HCT116 (cell line): ENCODE measurements at regions not wholly inside any gene's neighbourhood (a gene's known extent, or its start where the extent isn't known, plus 50 kb on each side); places are given as distances from the start of the nearest gene placed in this dataset.

Experiments
- ATAC-seq: fragments of 200-7000 bp; cut with Tn5 transposase; 2 replicates; pipeline ENCODE4 v1.9.1; 2020; ENCODE audit warnings: mild to moderate bottlenecking, moderate library complexity
- BruUV-seq: library from RNA; stranded (reverse); fragments of 400-500 nt; replicated peaks from 2 replicates; lab custom pipeline; 2021; lab: Mats Ljungman, UMichigan
- CTCF ChIA-PET: fragments of 300-600 bp; sonication (Branson Sonifier 250); formaldehyde crosslinking; loops from one replicate; lab custom pipeline; 2021; ENCODE audit warnings: antibody characterized with exemption; lab: Charles Lee
- POLR2A ChIA-PET: fragments of 300-600, 350-600 bp; sonication (Branson Sonifier 250); formaldehyde crosslinking; loops from one replicate; lab custom pipeline; 2021; ENCODE audit warnings: antibody characterized with exemption; lab: Charles Lee
- RAD21 ChIA-PET, 2 experiments: fragments of 300-600 bp; sonication (Branson Sonifier 250); formaldehyde crosslinking; loops; one replicate each; lab custom pipeline; 2023; ENCODE audit warnings: low total read pairs in 2 of 2; ENCODE audit not compliant: uncharacterized antibody in 2 of 2, unreplicated experiment in 2 of 2, low non-redundant PET in 1 of 2; lab: Charles Lee
- DNase-seq: peaks from one replicate; pipeline ENCODE4 v3.0.0-alpha.2; 2010; ENCODE audit warnings: low read depth, low spot score
- H2AFZ ChIP-seq: fragments of 200-600 bp; shearing (Covaris generic), sonication (generic); 2 replicates; pipeline ENCODE4 v1.6.1; 2017; ENCODE audit warnings: low read depth, mixed run types, mixed read lengths, antibody characterized with exemption, low read length; ENCODE audit not compliant: poor library complexity, severe bottlenecking
- H3K27ac ChIP-seq: 2 replicates; pipeline ENCODE4 v1.5.1; 2012; ENCODE audit warnings: low read depth, low read length
- H3K27me3 ChIP-seq: fragments of 200-600 bp; sonication (generic); 2 replicates; pipeline ENCODE4 v1.6.1; 2016; ENCODE audit warnings: mixed run types, low read length, mixed read lengths; ENCODE audit not compliant: insufficient read depth
- H3K36me3 ChIP-seq, 2 experiments: fragments of 200-500 bp in 1 of 2; fragments of 200-600 bp in 1 of 2; sonication (Bioruptor generic) in 1 of 2; sonication (generic) in 1 of 2; 2 replicates each; pipeline versions ENCODE4 v1.5.1 to v1.6.1; 2014 to 2016; ENCODE audit warnings: low read length in 2 of 2, inconsistent platforms in 1 of 2, mixed read lengths in 1 of 2, mixed run types in 1 of 2; ENCODE audit not compliant: insufficient read depth in 2 of 2, control insufficient read depth in 1 of 2
- H3K4me1 ChIP-seq, 2 experiments: fragments of 200-600 bp in 1 of 2; sonication (generic) in 1 of 2; 2 replicates each; pipeline versions ENCODE4 v1.5.1 to v1.6.1; 2012 to 2017; ENCODE audit warnings: low read length in 2 of 2, inconsistent platforms in 1 of 2, mild to moderate bottlenecking in 1 of 2, mixed read lengths in 1 of 2, mixed run types in 1 of 2, moderate library complexity in 1 of 2; ENCODE audit not compliant: insufficient read depth in 2 of 2, control insufficient read depth in 1 of 2
- H3K4me2 ChIP-seq: fragments of 200-600 bp; sonication (generic); 2 replicates; pipeline ENCODE4 v1.6.1; 2017; ENCODE audit warnings: mixed run types, low read length, mixed read lengths
- H3K4me3 ChIP-seq, 2 experiments: fragments of 200-600 bp in 1 of 2; sonication (generic) in 1 of 2; replicated peaks in 1 of 2; 2 replicates each; pipeline ENCODE4 v1.5.1; 2011 to 2016; ENCODE audit warnings: low read length in 2 of 2, control low read depth in 1 of 2, low read depth in 1 of 2, mild to moderate bottlenecking in 1 of 2, mixed read lengths in 1 of 2, mixed run types in 1 of 2
- H3K79me2 ChIP-seq: fragments of 200-600 bp; sonication (generic); 2 replicates; pipeline ENCODE4 v1.6.1; 2017; ENCODE audit warnings: mild to moderate bottlenecking, mixed run types, low read length, moderate library complexity, mixed read lengths; ENCODE audit not compliant: insufficient read depth
- H3K9ac ChIP-seq: fragments of 200-600 bp; sonication (generic); 2 replicates; pipeline ENCODE4 v1.6.1; 2016; ENCODE audit warnings: low read length, mixed read lengths
- H3K9me2 ChIP-seq: fragments of 200-600 bp; sonication (generic), shearing (Covaris generic); 2 replicates; pipeline ENCODE4 v1.6.1; 2017; ENCODE audit warnings: mixed run types, mild to moderate bottlenecking, moderate library complexity; ENCODE audit not compliant: insufficient read depth
- H3K9me3 ChIP-seq, 2 experiments: fragments of 200-500 bp in 1 of 2; fragments of 200-600 bp in 1 of 2; sonication (Bioruptor generic) in 1 of 2; sonication (generic) in 1 of 2; 2 replicates each; pipeline ENCODE4 v1.6.1; 2014 to 2017; ENCODE audit warnings: low read length in 2 of 2, mixed read lengths in 2 of 2, inconsistent platforms in 1 of 2, low read depth in 1 of 2, mild to moderate bottlenecking in 1 of 2, mixed run types in 1 of 2, moderate library complexity in 1 of 2; ENCODE audit not compliant: control insufficient read depth in 1 of 2, insufficient read depth in 1 of 2
- H4K20me1 ChIP-seq: fragments of 200-600 bp; sonication (generic), shearing (Covaris generic); 2 replicates; pipeline ENCODE4 v1.6.1; 2017; ENCODE audit warnings: mixed run types, mild to moderate bottlenecking, moderate library complexity; ENCODE audit not compliant: insufficient read depth
- CBX3 ChIP-seq: IDR thresholded peaks from 2 replicates; pipeline ENCODE4 v1.6.1; 2012; ENCODE audit warnings: low read depth
- CEBPB ChIP-seq: IDR thresholded peaks from 2 replicates; pipeline ENCODE4 v1.6.1; 2012; ENCODE audit warnings: low read depth
- EGR1 ChIP-seq: IDR thresholded peaks from 2 replicates; pipeline ENCODE4 v1.6.1; 2012; ENCODE audit warnings: low read depth
- EZH2 ChIP-seq: fragments of 200-600 bp; sonication (generic); IDR thresholded peaks from 2 replicates; pipeline ENCODE4 v1.6.1; 2017; ENCODE audit warnings: antibody characterized with exemption, mixed run types
- EZH2phosphoT487 ChIP-seq: fragments of 200-600 bp; IDR thresholded peaks from 2 replicates; pipeline ENCODE4 v1.6.1; 2018; ENCODE audit warnings: antibody characterized with exemption, borderline replicate concordance
- FOSL1 ChIP-seq: IDR thresholded peaks from 2 replicates; pipeline ENCODE4 v1.6.1; 2012; ENCODE audit warnings: low read depth
- JUND ChIP-seq: IDR thresholded peaks from 2 replicates; pipeline ENCODE4 v1.6.1; 2012
- MAX ChIP-seq: IDR thresholded peaks from 2 replicates; pipeline ENCODE4 v1.6.1; 2012
- POLR2A ChIP-seq: IDR thresholded peaks from 2 replicates; pipeline ENCODE4 v1.7.0; 2011; ENCODE audit warnings: borderline replicate concordance; ENCODE audit not compliant: insufficient read depth, insufficient read length; ENCODE audit errors: extremely low read depth
- POLR2AphosphoS5 ChIP-seq: IDR thresholded peaks from 2 replicates; pipeline ENCODE4 v1.6.1; 2011; ENCODE audit warnings: mild to moderate bottlenecking, low read depth, low read length, moderate library complexity
- RAD21 ChIP-seq: IDR thresholded peaks from 2 replicates; pipeline ENCODE4 v1.6.1; 2012; ENCODE audit warnings: low read depth, mild to moderate bottlenecking
- REST ChIP-seq: IDR thresholded peaks from 2 replicates; pipeline ENCODE4 v1.6.1; 2012; ENCODE audit warnings: low read depth
- SIN3A ChIP-seq: IDR thresholded peaks from 2 replicates; pipeline ENCODE4 v1.6.1; 2012; ENCODE audit warnings: low read depth
- SP1 ChIP-seq: IDR thresholded peaks from 2 replicates; pipeline ENCODE4 v1.6.1; 2012; ENCODE audit warnings: low read depth
- SRF ChIP-seq: IDR thresholded peaks from 2 replicates; pipeline ENCODE4 v1.6.1; 2012; ENCODE audit warnings: low read depth
- TCF7L2 ChIP-seq: IDR thresholded peaks from 2 replicates; pipeline ENCODE4 v1.7.0; 2011; ENCODE audit warnings: borderline replicate concordance, inconsistent platforms; ENCODE audit not compliant: insufficient read depth, insufficient read length; ENCODE audit errors: extremely low read depth
- YY1 ChIP-seq: IDR thresholded peaks from 2 replicates; pipeline ENCODE4 v1.6.1; 2011; ENCODE audit warnings: low read length, low read depth, moderate library complexity, mild to moderate bottlenecking; ENCODE audit not compliant: insufficient replicate concordance; ENCODE audit errors: extremely low read depth
- ZBTB33 ChIP-seq: IDR thresholded peaks from 2 replicates; pipeline ENCODE4 v1.6.1; 2011; ENCODE audit warnings: mild to moderate bottlenecking, low read length, moderate library complexity; ENCODE audit not compliant: insufficient replicate concordance; ENCODE audit errors: extremely low read depth
- ZFX ChIP-seq: fragments of 450-650 bp; IDR thresholded peaks from 2 replicates; pipeline ENCODE4 v1.6.1; 2017
- ZNF274 ChIP-seq: fragments of 200-500 bp; sonication (Bioruptor generic); IDR thresholded peaks from 2 replicates; pipeline ENCODE4 v1.6.1; 2014; ENCODE audit warnings: mild to moderate bottlenecking, low read depth, low read length, inconsistent platforms
- intact Hi-C: fragments of 100-400 bp; cut with micrococcal nuclease; formaldehyde crosslinking; loops from 2 replicates; pipeline ENCODE4 v1.10.0; 2022

GRCh38 chr13:50448535-50448998 is 394.9 kb downstream of the DLEU7 start (continued):
- TF ChIP-seq TCF7L2, result no peak
- TF ChIP-seq, all 23 proteins: peak for 0

- Histone ChIP-seq H3K9me3 (no peaks in the 10 kb centered on the region), H3K79me2 (no peaks in the 10 kb centered on the region), H4K20me1 (no peaks in the 10 kb centered on the region), H3K4me2 (no peak overlapping the region), H3K4me3 (no peak overlapping the region), H2AFZ (no peak overlapping the region), H3K36me3 (no peaks in the 10 kb centered on the region), H3K4me1 (no peaks in the 10 kb centered on the region), H3K27ac (no peak overlapping the region), H3K9me2 (no peaks in the 10 kb centered on the region), H3K27me3 (no peaks in the 10 kb centered on the region), H3K9ac (no peak overlapping the region)
- ATAC-seq (no peak), DNase-seq (no peak)
- ChIA-PET POLR2A (interaction anchor here (1.2 kb wide), 1 partner anchor 76 kb away, joined by 3 read pairs; no protein-coding TSS in a partner anchor), CTCF (no interaction called here), RAD21 (no interaction called here)
- intact Hi-C loops, result no loop called here
- BruUV-seq, result no TSS peak
- no peak for TF ChIP-seq POLR2A
- no peak for TF ChIP-seq JUND
- no peak for TF ChIP-seq POLR2AphosphoS5
- no peak for TF ChIP-seq EZH2
- TF ChIP-seq CBX3, result no peak
- no peak for TF ChIP-seq SRF
- TF ChIP-seq ZFX, result no peak
- no peak for TF ChIP-seq REST
- no peak for TF ChIP-seq RAD21
- no peak for TF ChIP-seq TCF7L2
- TF ChIP-seq ZNF274, result no peak
- TF ChIP-seq CEBPB, result no peak
- no peak for TF ChIP-seq EZH2phosphoT487
- TF ChIP-seq FOSL1, result no peak
- no peak for TF ChIP-seq EGR1
- TF ChIP-seq MAX, result no peak
- no peak for TF ChIP-seq SIN3A
- no peak for TF ChIP-seq ZBTB33
- TF ChIP-seq YY1, result no peak
- TF ChIP-seq SP1, result no peak
Observed at GRCh38 chr13:50449465-50449864, 394.0 kb downstream of the DLEU7 start.
